H1 (cell line): ENCODE measurements at regions not wholly inside any gene's neighbourhood (a gene's known extent, or its start where the extent isn't known, plus 50 kb on each side); places are given as distances from the start of the nearest gene placed in this dataset.

Source experiments
- ATF2 ChIP-seq: IDR thresholded peaks from 2 replicates; pipeline ENCODE4 v1.6.1; 2012; ENCODE audit warnings: low read length, inconsistent platforms
- BACH1 ChIP-seq: IDR thresholded peaks from 2 replicates; pipeline ENCODE4 v1.6.1; 2012; ENCODE audit warnings: low read length, improper control_type of control experiment
- CHD7 ChIP-seq: fragments of 300-600 bp; sonication (generic); IDR thresholded peaks from 2 replicates; pipeline ENCODE4 v1.7.1; 2012; ENCODE audit warnings: low read length, moderate library complexity, mild to moderate bottlenecking, inconsistent platforms; ENCODE audit not compliant: insufficient replicate concordance
- GABPA ChIP-seq: IDR thresholded peaks from 2 replicates; pipeline ENCODE4 v1.6.1; 2011; ENCODE audit warnings: mild to moderate bottlenecking, low read length, moderate library complexity, borderline replicate concordance; ENCODE audit not compliant: insufficient read depth
- KDM1A ChIP-seq: fragments of 200-600, 300-600 bp; sonication (generic); IDR thresholded peaks from 2 replicates; pipeline ENCODE4 v1.7.1; 2016; ENCODE audit warnings: mild to moderate bottlenecking, low read length, borderline replicate concordance
- MAX ChIP-seq: IDR thresholded peaks from 2 replicates; pipeline ENCODE4 v1.6.1; 2012; ENCODE audit warnings: inconsistent platforms
- POLR2A ChIP-seq, 2 experiments: IDR thresholded peaks; 1 replicate in 1 of 2; 2 replicates in 1 of 2; pipeline ENCODE4 v1.6.1; 2011; ENCODE audit warnings: low read depth in 2 of 2, low read length in 2 of 2, mild to moderate bottlenecking in 2 of 2; ENCODE audit errors: control extremely low read depth in 1 of 2
- RNF2 ChIP-seq: fragments of 200-900, 300-1000 bp; sonication (generic); IDR thresholded peaks from 2 replicates; pipeline ENCODE4 v1.7.1; 2016; ENCODE audit warnings: borderline replicate concordance, low read depth, mild to moderate bottlenecking, antibody characterized with exemption, low read length; ENCODE audit not compliant: poor library complexity, severe bottlenecking; ENCODE audit errors: missing control alignments
- SIN3A ChIP-seq, 2 experiments: IDR thresholded peaks in 1 of 2; conservative IDR thresholded peaks in 1 of 2; 2 replicates each; pipeline ENCODE4 v1.6.1; 2011 to 2012; ENCODE audit warnings: low read length in 2 of 2, improper control_type of control experiment in 1 of 2, low read depth in 1 of 2, mild to moderate bottlenecking in 1 of 2
- SIX5 ChIP-seq: IDR thresholded peaks from 2 replicates; pipeline ENCODE4 v1.6.1; 2011; ENCODE audit warnings: mild to moderate bottlenecking, low read depth, low read length

GRCh38 chr4:122219356-122219755, 67.2 kb downstream of the BLTP1 start (continued):
- TF ChIP-seq CHD7 (no peak), MAX (no peak), RNF2 (no peak), KDM1A (no peak), GABPA (no peak), ATF2 (no peak), SIX5 (no peak), BACH1 (no peak), POLR2A (IDR thresholded peaks at IDR 0.05; ENCODE audit: control extremely low read depth in 1 of 2, low read depth in 2 of 2, low read length in 2 of 2) (no peak), SIN3A (conservative IDR thresholded peaks at IDR 0.05 in 1 of 2, IDR thresholded peaks at IDR 0.05 in 1 of 2; ENCODE audit: low read depth in 1 of 2, low read length in 2 of 2) (no peak)
